HUES48 (cell line): ENCODE measurements at regions not wholly inside any gene's neighbourhood (a gene's known extent, or its start where the extent isn't known, plus 50 kb on each side); places are given as distances from the start of the nearest gene placed in this dataset.
"Not testable (repeated sequence)": the region's sequence is repeated elsewhere in the genome, so short reads cannot be mapped to it uniquely, and the experiment has no call there.

Source experiments
- H3K27ac ChIP-seq: one replicate; pipeline ENCODE4 v1.7.0; 2013; ENCODE audit warnings: low read depth, low read length, inconsistent platforms
- H3K27me3 ChIP-seq: 2 replicates; pipeline ENCODE4 v1.6.1; 2013; ENCODE audit warnings: mild to moderate bottlenecking, low read length; ENCODE audit not compliant: control insufficient read depth, insufficient read depth
- H3K36me3 ChIP-seq: 2 replicates; pipeline ENCODE4 v1.6.1; 2013; ENCODE audit warnings: low read length; ENCODE audit not compliant: control insufficient read depth, insufficient read depth
- H3K4me1 ChIP-seq: 2 replicates; pipeline ENCODE4 v1.6.1; 2013; ENCODE audit warnings: mild to moderate bottlenecking, low read length; ENCODE audit not compliant: control insufficient read depth, insufficient read depth
- H3K4me3 ChIP-seq: 2 replicates; pipeline ENCODE4 v1.5.1; 2013; ENCODE audit warnings: mild to moderate bottlenecking, low read depth, low read length
- H3K9ac ChIP-seq: 2 replicates; pipeline ENCODE4 v1.6.1; 2013; ENCODE audit warnings: mild to moderate bottlenecking, low read depth, low read length, moderate library complexity
- H3K9me3 ChIP-seq: 2 replicates; pipeline ENCODE4 v1.6.1; 2013; ENCODE audit warnings: low read length; ENCODE audit not compliant: control insufficient read depth, insufficient read depth

DNA sequence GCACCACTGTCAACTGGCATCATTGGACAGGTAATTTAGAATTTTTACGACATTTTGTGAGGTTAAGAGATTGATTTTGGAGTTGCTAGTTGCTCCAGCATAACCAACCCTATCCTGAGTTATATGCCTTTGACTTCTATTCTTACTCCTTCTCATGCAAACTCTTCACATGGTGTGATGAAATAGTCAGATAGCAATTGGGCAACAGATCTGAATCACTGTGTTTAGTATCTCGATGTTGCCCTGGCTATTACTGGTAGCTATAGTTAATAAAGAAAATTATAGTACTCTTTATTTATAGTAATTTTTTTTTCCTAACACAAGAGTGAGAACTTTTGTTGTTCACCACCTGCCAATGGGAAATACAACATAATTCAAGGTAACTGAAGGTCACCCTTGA is 494.8 kb upstream of the TOM1L1 start:
- no peaks in the 10 kb centered on the region for H3K9me3 ChIP-seq
- no peaks in the 10 kb centered on the region for H3K36me3 ChIP-seq
- no peak overlapping the region for H3K27ac ChIP-seq
- H3K4me1 ChIP-seq: no peaks in the 10 kb centered on the region
- H3K9ac ChIP-seq: no peak overlapping the region
- no peaks in the 10 kb centered on the region for H3K27me3 ChIP-seq
- no peak overlapping the region for H3K4me3 ChIP-seq

DNA sequence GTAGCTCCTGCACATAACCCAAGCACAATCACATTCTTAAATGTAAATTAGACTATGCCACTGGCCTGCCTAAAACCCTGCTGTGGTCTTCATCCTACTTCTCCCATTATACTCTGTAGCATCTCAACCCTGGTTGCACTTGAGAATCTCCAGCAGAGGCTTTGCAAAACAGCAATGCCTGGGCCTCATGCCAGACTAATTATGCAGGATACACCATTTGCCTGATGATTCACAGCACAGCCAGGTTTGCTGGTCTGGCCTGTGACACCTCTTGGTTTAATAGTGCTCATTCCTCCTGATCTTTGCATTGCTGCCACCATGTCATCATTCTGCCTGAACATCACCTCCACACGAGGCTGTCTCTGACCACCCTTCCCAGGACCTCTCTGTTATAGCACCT is 491.9 kb upstream of the TOM1L1 start:
- Histone ChIP-seq H3K4me1 (no peaks in the 10 kb centered on the region), H3K9ac (no peak overlapping the region), H3K27me3 (no peaks in the 10 kb centered on the region), H3K9me3 (no peaks in the 10 kb centered on the region), H3K36me3 (no peaks in the 10 kb centered on the region), H3K27ac (no peak overlapping the region), H3K4me3 (no peak overlapping the region)

DNA sequence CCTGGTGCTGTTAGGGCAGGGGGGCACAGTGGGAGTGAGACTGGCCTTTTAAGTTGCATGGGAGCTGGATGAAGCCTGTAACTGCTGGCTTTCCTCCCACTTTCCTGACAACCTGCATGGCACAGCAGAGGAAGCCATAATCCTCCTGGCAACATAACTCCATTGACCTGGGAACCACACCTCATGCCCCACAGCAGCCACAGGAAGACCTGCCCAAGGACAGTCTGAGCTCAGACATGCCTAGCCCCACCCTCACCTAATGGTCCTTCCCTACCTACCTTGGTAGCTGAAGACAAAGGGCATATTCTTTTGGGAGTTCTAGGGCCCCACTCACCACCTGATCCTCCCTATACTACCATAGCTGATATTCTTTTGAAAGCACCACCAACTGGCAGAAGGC is 482.2 kb upstream of the TOM1L1 start:
- no peak overlapping the region for H3K27ac ChIP-seq
- H3K9ac ChIP-seq: no peak overlapping the region
- H3K27me3 ChIP-seq: no peaks in the 10 kb centered on the region
- H3K9me3 ChIP-seq: peaks cover 6% of the 10 kb centered on the region
- no peaks in the 10 kb centered on the region for H3K4me1 ChIP-seq
- H3K36me3 ChIP-seq: no peaks in the 10 kb centered on the region
- H3K4me3 ChIP-seq: no peak overlapping the region

DNA sequence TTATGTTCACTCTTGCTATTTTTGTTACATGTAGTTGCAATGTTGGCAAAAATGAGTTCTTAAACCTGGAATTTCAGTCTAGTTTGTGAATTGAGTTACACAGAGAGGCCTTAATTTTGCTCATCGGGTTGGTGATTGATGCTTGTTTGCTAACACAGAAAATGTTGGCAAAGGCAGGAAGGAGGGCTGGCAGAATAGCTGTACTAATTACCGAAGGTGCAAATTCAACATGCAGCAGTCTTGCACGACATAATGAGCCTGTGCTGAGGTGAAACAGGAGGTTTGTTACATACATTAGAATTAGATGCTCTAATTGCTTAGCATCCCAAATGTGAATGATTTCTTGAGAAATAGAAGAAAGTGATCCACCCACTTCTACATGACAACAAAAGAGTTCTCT is 475.0 kb upstream of the TOM1L1 start:
- Histone ChIP-seq H3K27ac (no peak overlapping the region), H3K4me3 (no peak overlapping the region), H3K36me3 (no peaks in the 10 kb centered on the region), H3K9ac (no peak overlapping the region), H3K27me3 (no peaks in the 10 kb centered on the region), H3K9me3 (peaks cover 3% of the 10 kb centered on the region; the same call in 1 of the 2 replicates), H3K4me1 (peaks cover 4% of the 10 kb centered on the region; the same call in 1 of the 2 replicates)

DNA sequence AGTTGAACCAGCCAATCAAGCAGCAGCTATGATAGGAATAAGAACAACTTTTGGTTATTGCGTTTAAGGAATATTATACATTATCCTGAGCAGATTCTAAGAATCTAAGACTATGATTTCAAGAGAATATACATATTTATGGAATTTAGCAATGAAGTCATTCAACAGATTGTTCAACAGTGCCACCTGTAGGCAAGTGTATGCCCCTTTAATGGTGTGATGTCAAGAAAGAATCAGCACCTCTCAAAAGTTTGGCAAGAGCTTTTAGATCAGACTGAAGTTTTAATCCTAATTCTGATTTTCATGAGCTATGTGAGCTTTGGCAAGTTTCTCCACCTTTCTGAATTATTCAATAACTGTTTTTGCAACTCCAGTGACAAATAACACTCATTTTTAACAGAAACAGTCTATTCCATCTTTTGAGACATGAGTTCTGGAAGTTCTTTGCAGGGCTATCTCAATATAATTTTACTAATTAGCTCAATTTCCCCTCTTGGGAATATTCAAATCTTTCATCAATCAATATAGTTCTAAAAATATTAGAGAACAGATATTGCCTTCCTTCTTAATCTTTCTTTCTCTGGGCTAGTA is 474.3 kb upstream of the TOM1L1 start:
- peaks cover 4% of the 10 kb centered on the region; the same call in 1 of the 2 replicates for H3K4me1 ChIP-seq
- H3K9me3 ChIP-seq: peaks cover 3% of the 10 kb centered on the region; the same call in 1 of the 2 replicates
- H3K36me3 ChIP-seq: no peaks in the 10 kb centered on the region
- H3K4me3 ChIP-seq: no peak overlapping the region
- no peak overlapping the region for H3K27ac ChIP-seq
- no peak overlapping the region for H3K9ac ChIP-seq
- no peaks in the 10 kb centered on the region for H3K27me3 ChIP-seq

DNA sequence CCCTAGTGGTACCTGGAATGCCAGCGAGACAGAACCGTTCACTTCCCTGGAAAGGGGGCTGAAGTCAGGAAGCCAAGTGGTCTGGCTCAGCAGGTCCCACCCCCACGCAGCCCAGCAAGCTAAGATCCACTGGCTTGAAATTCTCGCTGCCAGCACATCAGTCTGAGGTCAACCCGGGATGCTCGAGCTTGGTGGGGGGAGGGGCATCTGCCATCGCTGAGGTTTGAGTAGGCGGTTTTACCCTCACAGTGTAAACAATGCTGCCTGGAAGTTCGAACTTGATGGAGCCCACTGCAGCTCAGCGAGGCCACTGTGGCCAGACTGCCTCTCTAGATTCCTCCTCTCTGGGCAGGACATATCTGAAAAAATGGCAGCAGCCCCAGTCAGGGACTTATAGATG is 464.7 kb upstream of the TOM1L1 start:
- H3K9ac ChIP-seq: no peak overlapping the region
- H3K4me1 ChIP-seq: no peaks in the 10 kb centered on the region
- no peaks in the 10 kb centered on the region for H3K36me3 ChIP-seq
- H3K4me3 ChIP-seq: no peak overlapping the region
- H3K27me3 ChIP-seq: no peaks in the 10 kb centered on the region
- no peaks in the 10 kb centered on the region for H3K9me3 ChIP-seq
- H3K27ac ChIP-seq: no peak overlapping the region

DNA sequence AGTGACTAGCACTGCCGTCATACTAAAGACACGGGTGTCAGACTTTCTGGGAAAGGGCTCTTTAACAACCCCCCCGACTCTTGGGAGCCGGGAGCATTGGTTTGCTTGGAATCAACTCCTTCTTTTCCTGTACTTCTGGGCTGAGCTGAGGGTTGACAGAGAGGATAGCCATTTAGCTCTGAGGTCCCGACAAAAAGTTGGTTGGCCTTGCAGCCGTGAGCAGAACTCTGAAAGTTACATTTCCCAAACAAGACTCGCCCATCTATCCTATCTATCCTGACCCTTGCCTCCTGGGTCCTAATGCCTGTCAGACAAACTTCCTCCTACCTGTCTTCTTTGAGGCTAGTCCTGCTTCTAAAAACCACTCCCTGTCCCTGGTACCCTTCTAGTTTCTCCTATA is 460.8 kb upstream of the TOM1L1 start:
- H3K4me1 ChIP-seq: no peaks in the 10 kb centered on the region
- H3K9me3 ChIP-seq: no peaks in the 10 kb centered on the region; the same call in 1 of the 2 replicates
- no peak overlapping the region for H3K9ac ChIP-seq
- H3K27me3 ChIP-seq: no peaks in the 10 kb centered on the region
- no peaks in the 10 kb centered on the region for H3K36me3 ChIP-seq
- no peak overlapping the region for H3K4me3 ChIP-seq
- no peak overlapping the region for H3K27ac ChIP-seq

DNA sequence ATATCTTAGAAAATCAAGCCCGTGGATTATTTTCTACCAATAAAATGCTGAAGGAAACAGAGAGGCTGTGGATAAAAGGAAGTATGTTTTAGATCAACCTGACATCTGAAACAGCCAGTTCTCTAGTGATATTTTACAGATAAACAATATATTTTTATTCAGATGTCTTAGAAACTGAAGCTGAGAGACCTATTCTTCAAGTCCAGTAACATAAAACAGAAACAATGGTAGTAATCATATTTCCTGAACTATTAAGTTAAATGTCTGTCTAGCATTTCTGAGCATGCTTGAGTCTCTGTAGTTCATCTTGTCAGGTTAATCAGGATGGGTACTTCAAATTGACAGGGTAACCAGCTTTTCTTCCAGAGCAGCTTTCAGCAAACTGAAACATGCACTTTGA is 449.6 kb upstream of the TOM1L1 start:
- Histone ChIP-seq H3K9ac (no peak overlapping the region), H3K27ac (no peak overlapping the region), H3K36me3 (no peaks in the 10 kb centered on the region), H3K4me1 (no peaks in the 10 kb centered on the region), H3K4me3 (no peak overlapping the region), H3K27me3 (no peaks in the 10 kb centered on the region), H3K9me3 (peaks cover 36% of the 10 kb centered on the region)

DNA sequence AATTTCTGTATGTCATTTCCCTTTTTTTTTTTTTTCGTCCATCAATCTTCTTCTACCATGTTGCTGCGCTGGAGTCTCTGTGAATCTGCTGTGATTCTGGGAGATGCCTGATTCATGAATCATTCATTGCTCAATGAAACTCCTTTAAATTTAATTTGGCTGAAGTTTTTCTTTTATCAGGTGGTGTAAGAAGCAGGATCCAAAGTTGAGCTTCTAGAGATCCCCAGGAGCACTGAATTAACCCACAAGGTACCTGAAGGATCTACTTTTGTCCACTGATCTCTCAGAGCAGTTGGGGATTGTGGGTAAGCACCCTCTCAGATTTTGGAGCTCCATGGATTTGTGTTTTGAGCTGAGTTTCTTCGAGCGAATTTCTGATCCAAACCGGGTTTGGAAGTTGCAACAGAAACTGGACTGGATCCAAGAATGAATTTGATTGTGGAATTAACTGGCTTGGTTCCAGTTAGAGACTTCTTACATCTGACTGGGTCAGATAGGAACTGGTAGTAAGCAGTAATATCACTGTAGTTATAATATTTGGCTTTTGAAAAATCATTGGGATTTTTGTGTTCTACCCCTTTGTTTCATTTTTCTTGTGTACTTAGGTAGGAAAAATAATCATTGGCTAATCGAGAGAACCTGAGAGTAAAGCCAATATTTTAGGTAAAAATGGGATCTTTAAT is 447.8 kb upstream of the TOM1L1 start:
- Histone ChIP-seq H3K27ac (no peak overlapping the region), H3K4me1 (no peaks in the 10 kb centered on the region), H3K36me3 (no peaks in the 10 kb centered on the region), H3K9ac (no peak overlapping the region), H3K27me3 (no peaks in the 10 kb centered on the region), H3K9me3 (peaks cover 54% of the 10 kb centered on the region), H3K4me3 (no peak overlapping the region)

DNA sequence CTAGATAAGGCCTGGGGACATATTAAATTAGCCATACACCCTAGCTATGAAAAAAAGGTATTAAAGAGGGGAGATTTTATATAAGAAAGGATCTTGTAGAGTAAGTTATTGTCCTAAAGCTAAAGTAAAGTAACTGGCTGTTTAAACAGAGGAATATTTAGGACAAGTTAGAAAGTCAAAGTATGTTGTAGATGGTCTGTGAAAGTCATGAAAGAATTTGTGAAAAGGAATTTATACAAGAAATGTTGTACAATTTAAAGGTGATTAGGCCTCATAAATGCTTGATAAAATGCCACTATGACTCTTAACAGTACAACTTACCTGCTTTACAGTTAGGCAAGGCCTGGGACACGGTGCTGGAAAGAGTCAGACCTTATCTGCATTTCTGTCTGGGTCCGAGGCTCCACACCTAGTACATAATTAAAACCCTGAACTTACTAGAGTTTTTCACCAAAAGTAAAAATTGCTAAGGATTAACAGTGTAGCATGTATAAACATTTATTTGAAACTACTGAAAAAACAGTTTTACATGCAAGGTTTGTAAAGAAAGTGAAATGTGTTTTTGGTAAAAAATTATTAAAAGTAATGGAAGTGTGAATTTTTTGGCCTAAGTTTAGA is 445.3 kb upstream of the TOM1L1 start:
- no peaks in the 10 kb centered on the region for H3K27me3 ChIP-seq
- H3K27ac ChIP-seq: no peak overlapping the region
- no peaks in the 10 kb centered on the region for H3K4me1 ChIP-seq
- H3K9me3 ChIP-seq: peaks cover 61% of the 10 kb centered on the region
- H3K4me3 ChIP-seq: peak overlapping the region; percentile 8; the same call in 1 of the 2 replicates
- H3K9ac ChIP-seq: no peak overlapping the region
- no peaks in the 10 kb centered on the region for H3K36me3 ChIP-seq

DNA sequence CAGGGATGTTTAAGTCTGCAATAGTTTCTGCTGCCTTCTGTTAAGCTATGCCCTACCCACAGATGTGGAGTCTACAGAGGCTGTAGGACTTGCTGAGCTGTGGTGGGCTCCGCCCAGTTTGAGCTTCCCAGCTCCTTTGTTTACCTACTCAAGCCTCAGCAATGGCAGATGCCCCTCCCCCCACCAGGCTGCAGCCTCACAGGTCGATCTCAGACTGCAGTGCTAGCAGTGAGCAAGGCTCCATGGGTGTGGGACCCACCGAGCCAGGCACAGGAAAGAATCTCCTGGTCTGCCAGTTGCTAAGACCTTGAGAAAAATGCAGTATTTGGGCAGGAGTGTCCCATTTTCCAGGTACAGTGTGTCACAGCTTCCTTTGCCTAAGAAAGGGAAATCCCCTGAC is 435.2 kb upstream of the TOM1L1 start:
- H3K9me3 ChIP-seq, H3K9ac ChIP-seq, H3K27me3 ChIP-seq, H3K4me1 ChIP-seq, H3K36me3 ChIP-seq, H3K4me3 ChIP-seq, H3K27ac ChIP-seq: not testable (repeated sequence)
